Ectodermal cell (in vitro differentiated cells): ENCODE measurements at regions not wholly inside any gene's neighbourhood (a gene's known extent, or its start where the extent isn't known, plus 50 kb on each side); places are given as distances from the start of the nearest gene placed in this dataset.

Experiments used
- H3K27ac ChIP-seq: 2 replicates; pipeline ENCODE4 v1.7.0; 2013; ENCODE audit warnings: mild to moderate bottlenecking, low read depth, low read length; ENCODE audit not compliant: insufficient read depth, poor library complexity, severe bottlenecking
- H3K27me3 ChIP-seq: 2 replicates; pipeline ENCODE4 v1.7.0; 2013; ENCODE audit warnings: mild to moderate bottlenecking, low read length; ENCODE audit not compliant: insufficient read depth, control insufficient read depth, poor library complexity, severe bottlenecking
- H3K36me3 ChIP-seq: one replicate; pipeline ENCODE4 v1.7.0; 2013; ENCODE audit warnings: low read length; ENCODE audit not compliant: control insufficient read depth, insufficient read depth
- H3K4me1 ChIP-seq: one replicate; pipeline ENCODE4 v1.7.0; 2013; ENCODE audit warnings: low read length; ENCODE audit not compliant: control insufficient read depth, insufficient read depth
- H3K4me3 ChIP-seq: 2 replicates; pipeline ENCODE4 v1.7.0; 2013; ENCODE audit warnings: low read depth, low read length, control low read depth; ENCODE audit not compliant: insufficient read depth
- H3K9me3 ChIP-seq: 2 replicates; pipeline ENCODE4 v1.7.0; 2013; ENCODE audit warnings: mild to moderate bottlenecking, low read length, moderate library complexity; ENCODE audit not compliant: control insufficient read depth
- WGBS, 2 experiments: methylation state at CpG; one replicate each; pipeline ENCODE4 v1.1.7; 2013; ENCODE audit warnings: missing lambda C conversion rate in 2 of 2; 5-methylcytosine and 5-hydroxymethylcytosine counted together

GRCh38 chr9:102844716-102845115 lies 150.4 kb upstream of the CYLC2 start:
- H3K27me3 ChIP-seq: no peaks in the 10 kb centered on the region
- 86 to 95% methylated on average over 1 of the region's 2 CpGs for WGBS, 2 experiments
- no peak overlapping the region for H3K4me3 ChIP-seq

GRCh38 chr9:102842423-102842822 lies 152.7 kb upstream of the CYLC2 start:
- 79 to 100% methylated on average over 1 to 2 of the region's 2 CpGs for WGBS, 2 experiments
- H3K4me1 ChIP-seq: no peaks in the 10 kb centered on the region
- no peaks in the 10 kb centered on the region for H3K36me3 ChIP-seq
- no peak overlapping the region for H3K4me3 ChIP-seq
- H3K27me3 ChIP-seq: no peaks in the 10 kb centered on the region
- H3K9me3 ChIP-seq: no peaks in the 10 kb centered on the region
- H3K27ac ChIP-seq: no peak overlapping the region

More at GRCh38 chr9:102844716-102845115, 150.4 kb upstream of the CYLC2 start:
- Histone ChIP-seq H3K36me3 (no peaks in the 10 kb centered on the region), H3K9me3 (no peaks in the 10 kb centered on the region), H3K4me1 (no peaks in the 10 kb centered on the region), H3K27ac (no peak overlapping the region)

GRCh38 chr9:102841376-102841775 lies 153.8 kb upstream of the CYLC2 start:
- Histone ChIP-seq H3K4me1 (no peaks in the 10 kb centered on the region), H3K27ac (no peak overlapping the region), H3K4me3 (no peak overlapping the region), H3K27me3 (no peaks in the 10 kb centered on the region), H3K9me3 (no peaks in the 10 kb centered on the region), H3K36me3 (no peaks in the 10 kb centered on the region)
- WGBS, 2 experiments: 76 to 89% methylated on average over 2 of the region's 2 CpGs

GRCh38 chr9:102840335-102840734 lies 154.8 kb upstream of the CYLC2 start:
- Histone ChIP-seq H3K4me1 (no peaks in the 10 kb centered on the region), H3K4me3 (no peak overlapping the region), H3K36me3 (no peaks in the 10 kb centered on the region), H3K27me3 (no peaks in the 10 kb centered on the region), H3K9me3 (no peaks in the 10 kb centered on the region), H3K27ac (no peak overlapping the region)
- WGBS, 2 experiments: 90% methylated on average over 3 of the region's 3 CpGs; no CpG with 5 or more reads in 1 of the 2 experiments

GRCh38 chr9:102832814-102833213 lies 162.3 kb upstream of the CYLC2 start:
- 76 to 78% methylated on average over 3 of the region's 3 CpGs for WGBS, 2 experiments
- Histone ChIP-seq H3K27me3 (no peaks in the 10 kb centered on the region), H3K9me3 (no peaks in the 10 kb centered on the region), H3K27ac (no peak overlapping the region), H3K36me3 (no peaks in the 10 kb centered on the region), H3K4me1 (no peaks in the 10 kb centered on the region), H3K4me3 (no peak overlapping the region)

GRCh38 chr9:102796244-102796643 lies 198.9 kb upstream of the CYLC2 start:
- no peak overlapping the region for H3K4me3 ChIP-seq
- no peaks in the 10 kb centered on the region for H3K27me3 ChIP-seq
- no peaks in the 10 kb centered on the region for H3K36me3 ChIP-seq
- H3K4me1 ChIP-seq: no peaks in the 10 kb centered on the region
- 79% methylated on average over 5 of the region's 5 CpGs for WGBS, 2 experiments
- H3K9me3 ChIP-seq: no peaks in the 10 kb centered on the region
- no peak overlapping the region for H3K27ac ChIP-seq

GRCh38 chr9:102795532-102795931 lies 199.6 kb upstream of the CYLC2 start:
- no peak overlapping the region for H3K4me3 ChIP-seq
- no peaks in the 10 kb centered on the region for H3K4me1 ChIP-seq
- H3K36me3 ChIP-seq: no peaks in the 10 kb centered on the region
- H3K27ac ChIP-seq: no peak overlapping the region
- H3K27me3 ChIP-seq: no peaks in the 10 kb centered on the region
- no peaks in the 10 kb centered on the region for H3K9me3 ChIP-seq

GRCh38 chr9:102779356-102779755 lies 215.8 kb upstream of the CYLC2 start:
- H3K4me1 ChIP-seq: no peaks in the 10 kb centered on the region
- H3K27ac ChIP-seq: no peak overlapping the region
- no peaks in the 10 kb centered on the region for H3K27me3 ChIP-seq

GRCh38 chr9:102778746-102779145 lies 216.4 kb upstream of the CYLC2 start:
- H3K27ac ChIP-seq: no peak overlapping the region
- H3K4me1 ChIP-seq: no peaks in the 10 kb centered on the region
- 76 to 81% methylated on average over 4 of the region's 4 CpGs for WGBS, 2 experiments
- no peaks in the 10 kb centered on the region for H3K36me3 ChIP-seq
- no peak overlapping the region for H3K4me3 ChIP-seq
- no peaks in the 10 kb centered on the region for H3K27me3 ChIP-seq
- H3K9me3 ChIP-seq: no peaks in the 10 kb centered on the region

More at GRCh38 chr9:102779356-102779755, 215.8 kb upstream of the CYLC2 start:
- Histone ChIP-seq H3K4me3 (no peak overlapping the region), H3K36me3 (no peaks in the 10 kb centered on the region), H3K9me3 (no peaks in the 10 kb centered on the region)

GRCh38 chr9:102770704-102771103 lies 224.4 kb upstream of the CYLC2 start:
- H3K27me3 ChIP-seq: no peaks in the 10 kb centered on the region
- WGBS, 2 experiments: 88% methylated on average over 2 of the region's 3 CpGs; no CpG with 5 or more reads in 1 of the 2 experiments
- H3K9me3 ChIP-seq: peaks cover 4% of the 10 kb centered on the region
- no peak overlapping the region for H3K4me3 ChIP-seq
- no peaks in the 10 kb centered on the region for H3K4me1 ChIP-seq
- H3K36me3 ChIP-seq: no peaks in the 10 kb centered on the region
- no peak overlapping the region for H3K27ac ChIP-seq

GRCh38 chr9:102769307-102769706 lies 225.8 kb upstream of the CYLC2 start:
- Histone ChIP-seq H3K36me3 (no peaks in the 10 kb centered on the region), H3K27ac (no peak overlapping the region), H3K4me3 (no peak overlapping the region), H3K4me1 (no peaks in the 10 kb centered on the region), H3K27me3 (no peaks in the 10 kb centered on the region), H3K9me3 (peaks cover 5% of the 10 kb centered on the region)
- 60% methylated on average over 1 of the region's 1 CpG; no CpG with 5 or more reads in 1 of the 2 experiments for WGBS, 2 experiments
